GM12873 (cell line): ENCODE measurements at regions not wholly inside any gene's neighbourhood (a gene's known extent, or its start where the extent isn't known, plus 50 kb on each side); places are given as distances from the start of the nearest gene placed in this dataset.

Experiments
- TF ChIP-seq, protein P1 (sequence below): IDR thresholded peaks from 2 replicates; pipeline ENCODE4 v1.5.1; 2012; ENCODE audit warnings: low read depth, mild to moderate bottlenecking, moderate library complexity, low read length, control low read depth; ENCODE audit not compliant: insufficient read depth; ENCODE audit errors: missing control alignments

DNA sequence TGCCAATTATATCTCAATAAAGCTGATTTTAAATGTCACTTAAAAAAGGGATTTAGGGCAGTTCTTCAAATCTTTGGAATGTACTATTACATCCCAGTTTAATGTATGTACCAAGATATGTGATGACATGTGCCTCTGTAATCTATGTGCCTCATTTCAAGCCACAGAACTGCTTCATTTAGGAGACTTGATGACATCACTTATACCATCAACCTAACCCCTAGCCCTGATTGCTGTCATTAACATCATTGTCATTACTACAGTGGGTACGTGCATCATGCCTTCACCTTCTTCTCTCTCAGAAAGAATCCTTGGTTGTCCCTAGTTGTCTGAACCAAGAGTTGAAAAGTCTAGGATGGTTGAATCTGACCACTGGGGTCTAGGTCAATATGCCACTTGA is 134.3 kb upstream of the RAB11FIP2 start:
- TF ChIP-seq, protein P1, sequence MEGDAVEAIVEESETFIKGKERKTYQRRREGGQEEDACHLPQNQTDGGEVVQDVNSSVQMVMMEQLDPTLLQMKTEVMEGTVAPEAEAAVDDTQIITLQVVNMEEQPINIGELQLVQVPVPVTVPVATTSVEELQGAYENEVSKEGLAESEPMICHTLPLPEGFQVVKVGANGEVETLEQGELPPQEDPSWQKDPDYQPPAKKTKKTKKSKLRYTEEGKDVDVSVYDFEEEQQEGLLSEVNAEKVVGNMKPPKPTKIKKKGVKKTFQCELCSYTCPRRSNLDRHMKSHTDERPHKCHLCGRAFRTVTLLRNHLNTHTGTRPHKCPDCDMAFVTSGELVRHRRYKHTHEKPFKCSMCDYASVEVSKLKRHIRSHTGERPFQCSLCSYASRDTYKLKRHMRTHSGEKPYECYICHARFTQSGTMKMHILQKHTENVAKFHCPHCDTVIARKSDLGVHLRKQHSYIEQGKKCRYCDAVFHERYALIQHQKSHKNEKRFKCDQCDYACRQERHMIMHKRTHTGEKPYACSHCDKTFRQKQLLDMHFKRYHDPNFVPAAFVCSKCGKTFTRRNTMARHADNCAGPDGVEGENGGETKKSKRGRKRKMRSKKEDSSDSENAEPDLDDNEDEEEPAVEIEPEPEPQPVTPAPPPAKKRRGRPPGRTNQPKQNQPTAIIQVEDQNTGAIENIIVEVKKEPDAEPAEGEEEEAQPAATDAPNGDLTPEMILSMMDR = no peak

DNA sequence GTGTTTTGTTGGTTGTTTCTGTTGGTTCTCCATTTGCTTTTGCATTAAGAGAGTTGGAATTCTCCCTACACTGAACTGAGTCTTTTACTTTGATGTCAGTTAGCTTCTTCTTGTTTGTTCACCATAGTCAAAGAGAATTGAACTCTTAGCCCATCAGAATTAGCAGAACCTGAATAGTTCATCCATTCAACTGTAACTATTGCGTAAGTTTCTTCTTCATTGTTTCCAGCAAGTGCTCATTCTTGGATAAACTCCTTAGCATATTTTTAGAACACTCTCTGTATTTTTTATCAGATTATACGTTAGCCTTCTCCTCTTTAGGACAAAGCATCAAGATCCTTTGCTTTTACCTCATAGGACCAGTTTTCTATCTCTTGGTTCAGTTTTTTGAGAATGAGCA is 128.4 kb upstream of the RAB11FIP2 start:
- TF ChIP-seq, protein P1 = no peak

DNA sequence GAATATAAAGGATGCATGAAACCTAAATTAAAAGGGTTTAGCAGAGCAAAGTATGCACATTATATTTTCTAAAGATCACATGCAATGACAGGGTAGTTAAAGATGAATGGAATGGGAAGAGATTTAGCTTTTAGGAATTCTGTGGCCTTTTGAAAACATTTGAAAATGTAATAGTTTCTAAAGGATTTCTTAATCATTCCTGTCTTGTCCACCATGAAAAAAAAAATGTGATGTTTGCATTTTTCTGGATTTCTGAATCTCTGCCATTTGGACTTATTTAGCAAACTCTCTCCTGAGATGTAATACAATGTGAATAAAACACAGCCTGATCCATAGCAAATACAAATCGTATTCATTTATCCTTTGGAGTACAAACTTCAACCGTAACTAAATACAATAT is 126.6 kb upstream of the RAB11FIP2 start:
- TF ChIP-seq, protein P1 = no peak

DNA sequence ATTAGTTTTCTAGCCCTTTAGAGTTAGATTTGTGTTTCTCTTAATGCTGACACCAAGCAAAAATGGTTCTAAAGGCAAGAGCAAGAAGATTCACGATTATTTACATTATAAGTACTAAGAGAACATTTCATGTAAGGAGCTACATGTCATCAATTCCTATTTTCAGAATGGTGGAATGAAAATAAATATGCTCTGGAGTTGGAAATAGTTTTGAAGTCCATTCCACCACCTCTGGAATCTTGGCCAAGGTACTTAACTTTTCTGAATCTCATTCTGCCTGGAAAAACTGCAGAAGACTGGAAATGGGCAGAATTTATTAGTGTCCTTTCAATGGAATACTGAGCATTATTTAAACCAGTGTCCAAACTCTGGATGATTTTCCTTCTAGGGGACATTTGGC is 125.1 kb upstream of the RAB11FIP2 start:
- TF ChIP-seq, protein P1 = no peak

DNA sequence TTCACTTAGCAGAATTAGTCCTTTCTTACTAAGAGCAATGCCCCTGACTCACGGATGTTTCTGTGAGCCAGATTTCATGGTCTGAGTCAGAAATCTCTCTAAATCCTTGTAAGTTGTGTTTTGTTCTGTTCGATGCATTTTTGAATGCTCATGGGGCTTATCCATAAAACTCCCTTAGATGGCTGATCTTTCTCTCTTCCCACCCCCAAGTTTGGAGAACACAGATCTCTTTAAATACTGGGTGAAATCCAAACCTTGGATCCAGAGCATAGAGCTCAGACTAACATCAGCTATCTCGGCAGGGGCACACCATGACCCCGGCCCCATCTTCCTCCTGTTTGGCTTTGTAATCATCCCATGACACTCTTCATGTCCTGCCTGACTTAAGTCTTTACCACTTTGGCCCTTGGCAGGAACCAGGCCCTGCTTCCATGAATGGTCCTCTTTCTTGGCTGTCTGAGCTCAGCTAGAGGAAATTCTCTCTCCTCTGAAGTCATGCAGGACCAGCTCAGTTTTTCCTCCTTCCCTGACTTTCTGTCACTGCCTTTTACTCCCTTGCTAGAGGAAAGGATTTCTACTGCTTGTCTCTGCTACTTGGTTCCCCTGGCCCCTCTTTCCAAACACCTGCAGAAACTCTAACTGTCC is 120.4 kb upstream of the RAB11FIP2 start:
- TF ChIP-seq, protein P1 = no peak

DNA sequence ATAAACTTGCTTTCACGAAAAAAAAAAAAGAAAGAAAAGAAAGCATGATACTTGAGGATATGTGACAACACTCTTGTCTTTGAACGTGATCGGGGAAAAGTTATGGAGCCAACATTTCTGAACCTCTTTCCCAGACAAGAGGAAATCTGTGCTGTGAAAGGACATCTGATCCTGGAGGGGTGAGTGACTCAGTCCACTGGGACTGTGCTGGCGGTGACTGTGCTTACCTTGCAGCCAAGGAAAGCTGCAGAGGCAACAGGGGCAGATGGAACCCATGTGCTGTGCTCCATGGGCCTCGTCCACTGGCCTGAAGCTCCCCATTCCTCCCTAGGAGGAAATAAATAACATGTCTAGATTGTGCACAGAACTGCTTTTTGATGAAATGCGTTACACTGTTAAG is 116.5 kb upstream of the RAB11FIP2 start:
- TF ChIP-seq, protein P1 = no peak

DNA sequence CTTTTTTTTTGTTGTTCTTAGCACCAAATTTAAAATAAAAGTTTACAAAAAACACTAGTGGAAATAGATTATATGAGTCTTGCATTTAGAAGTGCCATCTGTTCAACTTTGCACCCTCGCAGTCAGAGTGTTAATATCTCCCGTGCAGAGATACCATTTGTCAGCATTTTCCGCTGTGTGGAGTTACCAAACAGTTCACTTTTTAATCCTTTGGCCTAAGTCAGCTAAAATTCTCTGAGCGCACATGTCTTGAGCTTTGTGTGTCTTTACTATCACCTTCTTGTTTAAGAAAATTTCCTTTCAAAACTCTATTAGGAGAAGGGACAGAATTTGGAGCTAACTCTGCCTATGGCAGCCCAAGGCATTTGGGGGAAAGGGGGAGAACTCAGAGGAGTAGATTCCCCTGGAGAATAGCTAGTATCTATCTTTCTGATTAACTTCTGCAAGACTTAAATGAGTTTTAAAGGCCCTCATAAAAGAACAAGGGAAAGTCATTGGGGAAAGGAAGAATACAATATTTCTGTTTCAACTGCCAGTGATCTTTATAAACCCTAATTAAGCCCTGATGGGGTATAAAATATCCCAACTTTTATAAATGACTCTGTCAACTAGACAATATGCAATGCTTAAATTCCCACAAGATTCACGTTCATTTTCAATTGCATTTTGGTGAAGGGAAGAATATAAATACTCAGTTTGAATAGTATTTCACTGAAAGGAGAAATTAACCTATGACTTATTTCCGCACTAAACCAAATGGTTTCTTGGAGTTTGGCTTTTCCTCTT is 114.9 kb upstream of the RAB11FIP2 start:
- TF ChIP-seq, protein P1 = no peak
